Esophagus muscularis mucosa (tissue), 4 donors: ENCODE measurements at regions not wholly inside any gene's neighbourhood (a gene's known extent, or its start where the extent isn't known, plus 50 kb on each side); places are given as distances from the start of the nearest gene placed in this dataset.

Experiments
- EP300 ChIP-seq: sonication (generic); formaldehyde crosslinking; IDR thresholded peaks from one replicate; pipeline ENCODE4 v1.6.1; 2017; ENCODE audit warnings: antibody characterized with exemption
- POLR2A ChIP-seq: fragments of 450-650 bp; IDR thresholded peaks from one replicate; pipeline ENCODE4 v1.6.1; 2017; ENCODE audit warnings: antibody characterized with exemption, moderate library complexity, mild to moderate bottlenecking, low read depth
- POLR2AphosphoS5 ChIP-seq, 2 donors: sonication (generic); formaldehyde crosslinking; IDR thresholded peaks; one replicate each; pipeline ENCODE4 v1.6.1; 2017; ENCODE audit warnings: antibody characterized with exemption in 2 of 2
- TF ChIP-seq, protein P1 (sequence below), 3 experiments: fragments of 200-600 bp in 2 of 3; fragments of 450-650 bp in 1 of 3; sonication (generic) in 2 of 3; IDR thresholded peaks; one replicate each; pipeline ENCODE4 v1.5.1; 2017 to 2019; ENCODE audit warnings: antibody characterized with exemption in 3 of 3, mild to moderate bottlenecking in 2 of 3, moderate library complexity in 1 of 3

DNA sequence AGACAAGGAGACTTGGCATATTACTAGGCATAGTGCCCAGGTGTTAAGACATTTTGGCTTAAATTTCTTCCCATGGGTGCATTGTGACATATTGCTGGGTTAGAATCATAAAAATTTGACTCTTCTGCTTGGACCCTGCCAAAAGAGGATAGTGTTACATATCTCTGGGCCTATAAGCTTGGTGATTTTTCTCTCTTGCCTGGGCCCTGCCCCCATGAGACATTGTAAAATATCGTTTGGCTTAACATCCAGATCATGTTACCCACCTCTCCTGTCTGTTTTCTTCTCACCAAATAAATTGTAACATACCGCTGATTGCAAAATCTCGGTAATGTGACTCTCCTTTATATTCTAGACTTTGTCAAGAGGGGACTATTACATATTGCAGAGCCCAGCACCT, 836.4 kb upstream of the TSPY4 start:
- TF ChIP-seq, protein P1, sequence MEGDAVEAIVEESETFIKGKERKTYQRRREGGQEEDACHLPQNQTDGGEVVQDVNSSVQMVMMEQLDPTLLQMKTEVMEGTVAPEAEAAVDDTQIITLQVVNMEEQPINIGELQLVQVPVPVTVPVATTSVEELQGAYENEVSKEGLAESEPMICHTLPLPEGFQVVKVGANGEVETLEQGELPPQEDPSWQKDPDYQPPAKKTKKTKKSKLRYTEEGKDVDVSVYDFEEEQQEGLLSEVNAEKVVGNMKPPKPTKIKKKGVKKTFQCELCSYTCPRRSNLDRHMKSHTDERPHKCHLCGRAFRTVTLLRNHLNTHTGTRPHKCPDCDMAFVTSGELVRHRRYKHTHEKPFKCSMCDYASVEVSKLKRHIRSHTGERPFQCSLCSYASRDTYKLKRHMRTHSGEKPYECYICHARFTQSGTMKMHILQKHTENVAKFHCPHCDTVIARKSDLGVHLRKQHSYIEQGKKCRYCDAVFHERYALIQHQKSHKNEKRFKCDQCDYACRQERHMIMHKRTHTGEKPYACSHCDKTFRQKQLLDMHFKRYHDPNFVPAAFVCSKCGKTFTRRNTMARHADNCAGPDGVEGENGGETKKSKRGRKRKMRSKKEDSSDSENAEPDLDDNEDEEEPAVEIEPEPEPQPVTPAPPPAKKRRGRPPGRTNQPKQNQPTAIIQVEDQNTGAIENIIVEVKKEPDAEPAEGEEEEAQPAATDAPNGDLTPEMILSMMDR (IDR thresholded peaks at IDR 0.05): no peak
- TF ChIP-seq POLR2AphosphoS5 (IDR thresholded peaks at IDR 0.05) (no peak), POLR2A (no peak), EP300 (no peak)
